ENCODE measurements at regions not wholly inside any gene's neighbourhood (a gene's known extent, or its start where the extent isn't known, plus 50 kb on each side); places are given as distances from the start of the nearest gene placed in this dataset.

DNA sequence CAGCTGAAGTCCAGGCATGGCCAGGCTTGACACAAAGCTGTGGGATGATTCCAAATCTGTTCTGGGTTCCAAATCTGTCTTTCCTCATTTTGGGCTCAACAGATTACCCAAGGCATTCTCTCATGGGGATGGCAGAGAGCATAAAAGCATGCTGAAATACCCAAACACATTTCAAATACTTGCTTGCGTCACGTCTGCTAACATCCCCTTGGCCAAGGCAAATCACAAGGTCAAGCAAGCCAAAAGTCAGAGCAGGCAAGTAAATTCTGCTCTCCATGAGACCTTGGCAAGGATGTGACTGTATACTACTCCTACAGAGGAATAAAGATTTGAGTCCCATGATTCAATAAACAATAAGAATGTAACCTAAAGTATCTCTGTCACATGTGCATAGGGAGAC is 306.7 kb downstream of the EPB41L4A start:
- H3K9me3 ChIP-seq (ENCODE audit: control insufficient read depth, low read length): no peaks in the 10 kb centered on the region
- DNase-seq (no peak), ATAC-seq (ENCODE audit: low FRiP score) (no peak)
- 44 to 50% methylated on average over 2 of the region's 2 CpGs for WGBS, 2 donors
- H3K27ac ChIP-seq (ENCODE audit: low read depth in 1 of 2, low read length in 2 of 2): no peak overlapping the region
- intact Hi-C loops (cut with DNase I): no loop called here
- H3K36me3 ChIP-seq (ENCODE audit: control insufficient read depth in 1 of 2, insufficient read depth in 2 of 2, low read length in 1 of 2): no peaks in the 10 kb centered on the region
- peaks cover 0 to 5% of the 10 kb centered on the region in 2 donors for H3K4me1 ChIP-seq (ENCODE audit: control insufficient read depth in 1 of 2, insufficient read depth in 2 of 2, low read length in 2 of 2)
- H3K4me3 ChIP-seq (ENCODE audit: low read length in 2 of 2): no peak overlapping the region
- H3K27me3 ChIP-seq (ENCODE audit: control insufficient read depth in 1 of 2, insufficient read depth in 2 of 2, low read length in 1 of 2): no peaks in the 10 kb centered on the region

DNA sequence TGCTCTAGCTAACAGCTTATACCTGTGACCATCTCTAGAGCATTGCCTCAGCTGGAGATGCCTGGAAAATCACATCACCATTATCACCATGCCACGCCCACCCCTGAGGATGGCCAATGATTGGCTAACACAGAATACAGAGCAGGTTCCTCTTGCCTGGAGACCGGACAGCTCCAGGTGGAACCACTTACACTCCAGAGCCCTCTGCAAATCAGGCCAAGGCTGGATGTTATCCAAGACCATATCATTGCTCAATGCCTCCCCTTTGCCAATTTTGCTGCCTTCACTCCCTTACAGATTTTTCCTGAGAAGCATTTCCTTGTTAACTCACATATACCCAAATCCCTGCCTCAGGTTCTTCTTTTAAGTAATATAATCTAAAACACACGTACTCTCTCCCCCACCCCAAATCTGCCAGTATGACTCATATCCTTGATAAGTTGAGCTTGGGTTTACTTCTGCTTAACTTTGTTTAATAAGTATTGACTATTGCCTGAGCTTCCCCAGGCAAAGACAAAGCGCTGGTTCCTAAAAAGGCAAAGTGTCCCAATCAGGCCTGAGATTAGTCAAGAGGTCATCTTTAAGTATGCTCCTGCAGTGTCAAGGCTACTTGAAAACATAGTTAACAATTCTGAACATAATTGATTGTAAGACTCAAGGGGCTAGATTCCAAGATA is 309.6 kb downstream of the EPB41L4A start:
- peak; percentile 22 for ATAC-seq (ENCODE audit: low FRiP score)
- peaks cover 1 to 5% of the 10 kb centered on the region in 2 donors for H3K4me1 ChIP-seq (ENCODE audit: control insufficient read depth in 1 of 2, insufficient read depth in 2 of 2, low read length in 2 of 2)
- WGBS, 2 donors: 76 to 83% methylated on average over 4 of the region's 4 CpGs
- H3K4me3 ChIP-seq (ENCODE audit: low read length in 2 of 2): no peak overlapping the region
- no peaks in the 10 kb centered on the region for H3K9me3 ChIP-seq (ENCODE audit: control insufficient read depth, low read length)
- intact Hi-C loops (cut with DNase I): no loop called here
- no peaks in the 10 kb centered on the region for H3K27me3 ChIP-seq (ENCODE audit: control insufficient read depth in 1 of 2, insufficient read depth in 2 of 2, low read length in 1 of 2)
- no peaks in the 10 kb centered on the region for H3K36me3 ChIP-seq (ENCODE audit: control insufficient read depth in 1 of 2, insufficient read depth in 2 of 2, low read length in 1 of 2)
- DNase-seq: peak in 1 of 2 donors; percentile 39
- no peak overlapping the region for H3K27ac ChIP-seq (ENCODE audit: low read depth in 1 of 2, low read length in 2 of 2)

DNA sequence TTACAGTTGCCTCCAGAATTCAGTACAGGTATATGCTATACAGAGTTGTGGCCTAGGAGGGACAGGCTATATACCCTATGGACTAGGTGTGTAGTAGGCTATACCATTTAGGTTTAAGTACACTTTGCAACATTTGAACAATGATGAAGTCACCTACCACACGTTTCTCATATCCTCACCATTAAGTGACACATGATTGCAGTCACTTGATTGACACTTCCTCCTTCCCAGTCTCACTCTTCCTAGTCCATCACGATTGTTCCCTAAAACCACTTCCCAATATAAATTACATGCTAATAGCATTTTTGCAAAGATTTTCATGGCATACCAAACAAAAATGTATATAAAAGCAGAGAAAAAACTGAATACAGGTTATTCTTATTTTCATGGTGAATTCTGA is 312.2 kb downstream of the EPB41L4A start:
- 63 to 68% methylated on average over 2 of the region's 2 CpGs for WGBS, 2 donors
- intact Hi-C loops (cut with DNase I): no loop called here
- DNase-seq: no peak
- Histone ChIP-seq H3K36me3 (ENCODE audit: control insufficient read depth in 1 of 2, insufficient read depth in 2 of 2, low read length in 1 of 2) (no peaks in the 10 kb centered on the region), H3K27me3 (ENCODE audit: control insufficient read depth in 1 of 2, insufficient read depth in 2 of 2, low read length in 1 of 2) (no peaks in the 10 kb centered on the region), H3K27ac (ENCODE audit: low read depth in 1 of 2, low read length in 2 of 2) (no peak overlapping the region), H3K9me3 (ENCODE audit: control insufficient read depth, low read length) (no peaks in the 10 kb centered on the region), H3K4me1 (ENCODE audit: control insufficient read depth in 1 of 2, insufficient read depth in 2 of 2, low read length in 2 of 2) (peaks cover 1 to 5% of the 10 kb centered on the region in 2 donors), H3K4me3 (ENCODE audit: low read length in 2 of 2) (no peak overlapping the region)
- ATAC-seq (ENCODE audit: low FRiP score): no peak

DNA sequence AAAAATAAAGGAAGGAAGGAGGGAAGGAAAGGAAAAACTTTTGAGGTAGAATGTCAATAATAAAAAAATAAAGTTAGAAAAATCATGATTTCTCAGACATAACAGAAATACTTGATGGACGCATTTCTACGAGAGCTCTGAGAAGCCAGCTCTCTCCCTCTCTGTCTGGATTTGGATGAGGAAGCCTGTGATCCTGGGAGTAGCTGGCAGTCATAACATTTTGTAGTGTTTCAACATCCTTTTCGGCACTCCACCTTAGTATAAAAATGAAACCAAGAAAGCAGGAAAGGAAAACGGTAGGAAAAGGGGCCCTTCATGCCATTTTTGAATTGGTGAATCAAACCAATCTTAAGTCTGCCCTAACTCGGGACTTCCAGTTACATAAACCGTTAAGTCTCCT is 321.3 kb downstream of the EPB41L4A start:
- H3K4me3 ChIP-seq (ENCODE audit: low read length in 2 of 2): peak overlapping the region in 1 of 2 donors; percentile 23
- no peaks in the 10 kb centered on the region for H3K9me3 ChIP-seq (ENCODE audit: control insufficient read depth, low read length)
- no peak overlapping the region for H3K27ac ChIP-seq (ENCODE audit: low read depth in 1 of 2, low read length in 2 of 2)
- H3K27me3 ChIP-seq (ENCODE audit: control insufficient read depth in 1 of 2, insufficient read depth in 2 of 2, low read length in 1 of 2): no peaks in the 10 kb centered on the region
- ATAC-seq (ENCODE audit: low FRiP score): no peak
- H3K4me1 ChIP-seq (ENCODE audit: control insufficient read depth in 1 of 2, insufficient read depth in 2 of 2, low read length in 2 of 2): no peaks in the 10 kb centered on the region
- 56 to 58% methylated on average over 6 of the region's 6 CpGs for WGBS, 2 donors
- DNase-seq: no peak
- no peaks in the 10 kb centered on the region for H3K36me3 ChIP-seq (ENCODE audit: control insufficient read depth in 1 of 2, insufficient read depth in 2 of 2, low read length in 1 of 2)
- intact Hi-C loops (cut with DNase I): no loop called here

DNA sequence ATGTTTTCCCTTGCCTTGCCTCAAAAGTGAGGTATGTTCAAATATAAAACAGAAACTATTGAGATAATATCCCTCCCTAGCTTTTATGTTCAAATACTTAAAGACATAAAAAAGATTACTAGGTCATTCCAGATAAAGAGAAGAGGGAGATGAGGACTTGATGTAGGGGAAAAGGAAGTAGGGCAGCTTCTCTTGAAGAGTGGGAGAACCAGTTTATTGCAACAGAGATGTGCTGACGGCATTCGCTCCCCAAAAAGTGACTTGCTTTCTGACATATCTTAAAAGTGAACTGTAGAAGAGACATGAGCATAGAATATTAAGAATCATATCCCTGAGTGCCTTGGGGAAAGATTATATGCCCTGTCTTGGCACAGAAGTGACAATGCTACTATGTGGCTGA is 330.2 kb upstream of the NREP start:
- WGBS, 2 donors: 95 to 100% methylated on average over 2 of the region's 2 CpGs
- ATAC-seq (ENCODE audit: low FRiP score) (no peak), DNase-seq (no peak)
- H3K9me3 ChIP-seq (ENCODE audit: control insufficient read depth, low read length): no peaks in the 10 kb centered on the region
- H3K36me3 ChIP-seq (ENCODE audit: control insufficient read depth in 1 of 2, insufficient read depth in 2 of 2, low read length in 1 of 2): no peaks in the 10 kb centered on the region
- no peak overlapping the region for H3K27ac ChIP-seq (ENCODE audit: low read depth in 1 of 2, low read length in 2 of 2)
- no peaks in the 10 kb centered on the region for H3K4me1 ChIP-seq (ENCODE audit: control insufficient read depth in 1 of 2, insufficient read depth in 2 of 2, low read length in 2 of 2)
- intact Hi-C loops (cut with DNase I): no loop called here
- no peak overlapping the region for H3K4me3 ChIP-seq (ENCODE audit: low read length in 2 of 2)
- no peaks in the 10 kb centered on the region for H3K27me3 ChIP-seq (ENCODE audit: control insufficient read depth in 1 of 2, insufficient read depth in 2 of 2, low read length in 1 of 2)

DNA sequence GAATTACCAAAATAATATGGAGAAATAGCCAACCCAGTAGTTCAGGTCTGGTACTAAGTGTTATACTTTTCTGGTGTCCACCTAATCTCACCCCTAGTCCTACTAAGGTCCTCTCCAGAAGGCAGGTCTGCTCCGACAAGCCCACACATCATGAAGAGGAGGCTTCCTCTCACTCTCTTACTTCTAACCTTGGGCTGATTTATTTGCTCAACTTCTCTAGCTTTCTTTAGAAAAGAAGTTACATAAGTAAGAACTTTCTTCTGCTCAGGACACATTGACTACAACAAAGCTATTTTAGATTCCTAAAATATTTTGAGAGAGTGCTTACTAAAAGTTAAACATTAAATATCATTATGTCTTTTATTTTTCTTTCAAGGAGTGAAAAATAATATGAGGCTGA is 329.7 kb upstream of the NREP start:
- intact Hi-C loops (cut with DNase I): no loop called here
- WGBS, 2 donors: 78 to 88% methylated on average over 1 of the region's 1 CpG
- ATAC-seq (ENCODE audit: low FRiP score) (no peak), DNase-seq (no peak)
- H3K4me1 ChIP-seq (ENCODE audit: control insufficient read depth in 1 of 2, insufficient read depth in 2 of 2, low read length in 2 of 2): no peaks in the 10 kb centered on the region
- no peaks in the 10 kb centered on the region for H3K9me3 ChIP-seq (ENCODE audit: control insufficient read depth, low read length)
- no peak overlapping the region for H3K4me3 ChIP-seq (ENCODE audit: low read length in 2 of 2)
- H3K27ac ChIP-seq (ENCODE audit: low read depth in 1 of 2, low read length in 2 of 2): no peak overlapping the region
- H3K27me3 ChIP-seq (ENCODE audit: control insufficient read depth in 1 of 2, insufficient read depth in 2 of 2, low read length in 1 of 2): no peaks in the 10 kb centered on the region
- H3K36me3 ChIP-seq (ENCODE audit: control insufficient read depth in 1 of 2, insufficient read depth in 2 of 2, low read length in 1 of 2): no peaks in the 10 kb centered on the region

DNA sequence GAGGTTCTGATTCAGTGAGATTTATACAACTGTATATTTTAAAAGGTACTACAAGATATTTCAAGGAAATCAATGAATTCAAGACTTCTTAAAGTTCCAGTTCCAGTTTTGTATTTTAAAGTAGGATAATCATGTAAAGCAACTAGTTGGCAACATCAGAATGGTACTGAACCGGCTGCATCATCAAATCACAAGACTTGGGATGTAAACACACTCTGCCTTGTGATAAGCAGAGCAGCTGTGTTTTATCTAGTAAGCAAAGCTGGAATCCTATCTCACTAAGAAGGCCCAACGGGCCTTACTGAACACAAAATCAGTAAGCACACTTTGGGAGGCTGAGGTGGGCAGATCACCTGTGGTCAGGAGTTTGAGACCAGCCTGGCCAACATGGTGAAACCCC is 327.2 kb upstream of the NREP start:
- WGBS, 2 donors: 58 to 72% methylated on average over 2 of the region's 2 CpGs
- intact Hi-C loops (cut with DNase I): no loop called here
- no peaks in the 10 kb centered on the region for H3K9me3 ChIP-seq (ENCODE audit: control insufficient read depth, low read length)

DNA sequence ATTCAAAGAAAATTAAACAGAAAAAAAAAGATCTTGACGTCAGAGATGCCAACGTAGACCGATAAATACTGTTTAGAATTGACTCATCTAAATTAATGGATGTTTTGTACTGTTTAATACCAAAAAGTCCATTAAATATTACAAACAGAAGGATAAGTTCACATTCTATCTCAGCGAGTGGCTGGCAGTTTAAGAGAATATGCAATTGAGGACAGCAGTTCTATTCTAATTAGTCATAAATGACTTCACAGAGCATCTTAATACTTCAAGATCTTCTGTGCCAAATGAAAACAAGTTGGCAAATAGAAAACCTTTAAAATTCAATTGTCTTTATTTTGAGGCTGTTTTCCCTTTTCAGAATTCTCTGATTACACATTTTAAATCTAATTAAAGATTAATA is 326.6 kb upstream of the NREP start:
- no peak for ATAC-seq (ENCODE audit: low FRiP score)

More for the DNA sequence above, 327.2 kb upstream of the NREP start:
- Histone ChIP-seq H3K27ac (ENCODE audit: low read depth in 1 of 2, low read length in 2 of 2) (no peak overlapping the region), H3K4me3 (ENCODE audit: low read length in 2 of 2) (no peak overlapping the region), H3K36me3 (ENCODE audit: control insufficient read depth in 1 of 2, insufficient read depth in 2 of 2, low read length in 1 of 2) (no peaks in the 10 kb centered on the region), H3K4me1 (ENCODE audit: control insufficient read depth in 1 of 2, insufficient read depth in 2 of 2, low read length in 2 of 2) (no peaks in the 10 kb centered on the region), H3K27me3 (ENCODE audit: control insufficient read depth in 1 of 2, insufficient read depth in 2 of 2, low read length in 1 of 2) (no peaks in the 10 kb centered on the region)
- no peak for ATAC-seq (ENCODE audit: low FRiP score)
- DNase-seq: no peak

DNA sequence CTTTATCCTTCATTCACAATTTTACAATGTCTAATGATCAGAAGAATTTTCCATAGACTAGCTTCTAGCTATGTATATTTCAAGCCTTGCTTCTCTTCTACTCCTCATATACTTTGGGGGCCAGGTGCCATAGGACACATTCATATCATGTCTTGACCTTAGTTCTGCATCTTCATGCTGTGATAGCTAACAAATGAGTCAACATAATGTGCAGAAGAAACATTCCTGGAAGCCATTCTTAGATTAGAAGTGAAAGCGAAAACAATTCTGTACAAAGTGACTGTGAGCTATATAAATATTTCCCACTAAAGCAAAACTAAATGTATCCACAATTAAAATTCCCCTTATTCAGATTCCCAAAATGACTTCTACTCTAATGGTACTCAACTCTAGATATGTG is 320.2 kb upstream of the NREP start:
- Histone ChIP-seq H3K27ac (ENCODE audit: low read depth in 1 of 2, low read length in 2 of 2) (no peak overlapping the region), H3K9me3 (ENCODE audit: control insufficient read depth, low read length) (no peaks in the 10 kb centered on the region), H3K36me3 (ENCODE audit: control insufficient read depth in 1 of 2, insufficient read depth in 2 of 2, low read length in 1 of 2) (no peaks in the 10 kb centered on the region), H3K27me3 (ENCODE audit: control insufficient read depth in 1 of 2, insufficient read depth in 2 of 2, low read length in 1 of 2) (no peaks in the 10 kb centered on the region), H3K4me1 (ENCODE audit: control insufficient read depth in 1 of 2, insufficient read depth in 2 of 2, low read length in 2 of 2) (no peaks in the 10 kb centered on the region), H3K4me3 (ENCODE audit: low read length in 2 of 2) (no peak overlapping the region)
- ATAC-seq (ENCODE audit: low FRiP score) (no peak), DNase-seq (no peak)
- intact Hi-C loops (cut with DNase I): no loop called here
- WGBS, 2 donors: 96 to 100% methylated on average over 1 of the region's 1 CpG

More for the DNA sequence above, 326.6 kb upstream of the NREP start:
- Histone ChIP-seq H3K27me3 (ENCODE audit: control insufficient read depth in 1 of 2, insufficient read depth in 2 of 2, low read length in 1 of 2) (no peaks in the 10 kb centered on the region), H3K4me3 (ENCODE audit: low read length in 2 of 2) (no peak overlapping the region), H3K36me3 (ENCODE audit: control insufficient read depth in 1 of 2, insufficient read depth in 2 of 2, low read length in 1 of 2) (no peaks in the 10 kb centered on the region), H3K9me3 (ENCODE audit: control insufficient read depth, low read length) (no peaks in the 10 kb centered on the region), H3K27ac (ENCODE audit: low read depth in 1 of 2, low read length in 2 of 2) (no peak overlapping the region), H3K4me1 (ENCODE audit: control insufficient read depth in 1 of 2, insufficient read depth in 2 of 2, low read length in 2 of 2) (no peaks in the 10 kb centered on the region)
- 90 to 91% methylated on average over 4 of the region's 4 CpGs for WGBS, 2 donors
- no peak for DNase-seq
- intact Hi-C loops (cut with DNase I): no loop called here
